K562 (cell line): ENCODE measurements at regions not wholly inside any gene's neighbourhood (a gene's known extent, or its start where the extent isn't known, plus 50 kb on each side); places are given as distances from the start of the nearest gene placed in this dataset.

Experiments
- ZNF76 ChIP-seq: fragments of 250-450 bp; sonication (Bioruptor Pico); IDR thresholded peaks from 2 replicates; pipeline ENCODE4 v1.4.0; 2020; ENCODE audit warnings: mild to moderate bottlenecking, moderate library complexity, borderline replicate concordance
- TF ChIP-seq, protein P1 (sequence below): sonication (generic); formaldehyde crosslinking; IDR thresholded peaks from 2 replicates; pipeline ENCODE4 v1.8.0; 2023; ENCODE audit warnings: missing genetic modification reagents, mild to moderate bottlenecking, borderline replicate concordance
- TF ChIP-seq, protein P2 (sequence below): fragments of 450-650 bp; IDR thresholded peaks from 2 replicates; pipeline ENCODE4 v1.7.1; 2018; ENCODE audit warnings: mild to moderate bottlenecking, low read depth; ENCODE audit not compliant: partially characterized antibody

DNA sequence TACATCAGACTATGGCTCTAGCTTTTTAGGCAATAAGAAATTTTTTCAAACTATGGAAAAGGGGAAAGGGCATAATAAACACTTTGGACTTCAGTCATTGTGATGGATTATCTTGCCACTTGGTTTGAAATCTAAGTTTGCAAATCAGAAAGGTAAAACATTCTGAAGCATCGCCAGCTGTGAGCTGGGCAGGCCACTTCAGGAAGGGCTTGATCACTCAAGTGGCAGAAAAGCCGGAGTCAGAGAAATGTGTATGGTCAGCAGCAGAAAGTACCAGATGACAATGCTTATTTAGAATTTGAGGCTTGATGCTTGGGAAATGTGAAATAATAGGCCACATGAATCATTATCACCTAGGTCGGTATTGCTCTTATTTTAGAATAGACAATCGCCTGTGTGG lies 79.7 kb downstream of the ZNF648 start (continued):
- TF ChIP-seq, protein P1, sequence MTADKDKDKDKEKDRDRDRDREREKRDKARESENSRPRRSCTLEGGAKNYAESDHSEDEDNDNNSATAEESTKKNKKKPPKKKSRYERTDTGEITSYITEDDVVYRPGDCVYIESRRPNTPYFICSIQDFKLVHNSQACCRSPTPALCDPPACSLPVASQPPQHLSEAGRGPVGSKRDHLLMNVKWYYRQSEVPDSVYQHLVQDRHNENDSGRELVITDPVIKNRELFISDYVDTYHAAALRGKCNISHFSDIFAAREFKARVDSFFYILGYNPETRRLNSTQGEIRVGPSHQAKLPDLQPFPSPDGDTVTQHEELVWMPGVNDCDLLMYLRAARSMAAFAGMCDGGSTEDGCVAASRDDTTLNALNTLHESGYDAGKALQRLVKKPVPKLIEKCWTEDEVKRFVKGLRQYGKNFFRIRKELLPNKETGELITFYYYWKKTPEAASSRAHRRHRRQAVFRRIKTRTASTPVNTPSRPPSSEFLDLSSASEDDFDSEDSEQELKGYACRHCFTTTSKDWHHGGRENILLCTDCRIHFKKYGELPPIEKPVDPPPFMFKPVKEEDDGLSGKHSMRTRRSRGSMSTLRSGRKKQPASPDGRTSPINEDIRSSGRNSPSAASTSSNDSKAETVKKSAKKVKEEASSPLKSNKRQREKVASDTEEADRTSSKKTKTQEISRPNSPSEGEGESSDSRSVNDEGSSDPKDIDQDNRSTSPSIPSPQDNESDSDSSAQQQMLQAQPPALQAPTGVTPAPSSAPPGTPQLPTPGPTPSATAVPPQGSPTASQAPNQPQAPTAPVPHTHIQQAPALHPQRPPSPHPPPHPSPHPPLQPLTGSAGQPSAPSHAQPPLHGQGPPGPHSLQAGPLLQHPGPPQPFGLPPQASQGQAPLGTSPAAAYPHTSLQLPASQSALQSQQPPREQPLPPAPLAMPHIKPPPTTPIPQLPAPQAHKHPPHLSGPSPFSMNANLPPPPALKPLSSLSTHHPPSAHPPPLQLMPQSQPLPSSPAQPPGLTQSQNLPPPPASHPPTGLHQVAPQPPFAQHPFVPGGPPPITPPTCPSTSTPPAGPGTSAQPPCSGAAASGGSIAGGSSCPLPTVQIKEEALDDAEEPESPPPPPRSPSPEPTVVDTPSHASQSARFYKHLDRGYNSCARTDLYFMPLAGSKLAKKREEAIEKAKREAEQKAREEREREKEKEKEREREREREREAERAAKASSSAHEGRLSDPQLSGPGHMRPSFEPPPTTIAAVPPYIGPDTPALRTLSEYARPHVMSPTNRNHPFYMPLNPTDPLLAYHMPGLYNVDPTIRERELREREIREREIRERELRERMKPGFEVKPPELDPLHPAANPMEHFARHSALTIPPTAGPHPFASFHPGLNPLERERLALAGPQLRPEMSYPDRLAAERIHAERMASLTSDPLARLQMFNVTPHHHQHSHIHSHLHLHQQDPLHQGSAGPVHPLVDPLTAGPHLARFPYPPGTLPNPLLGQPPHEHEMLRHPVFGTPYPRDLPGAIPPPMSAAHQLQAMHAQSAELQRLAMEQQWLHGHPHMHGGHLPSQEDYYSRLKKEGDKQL (CRISPR knock-in tag): no peak
- TF ChIP-seq, protein P2, sequence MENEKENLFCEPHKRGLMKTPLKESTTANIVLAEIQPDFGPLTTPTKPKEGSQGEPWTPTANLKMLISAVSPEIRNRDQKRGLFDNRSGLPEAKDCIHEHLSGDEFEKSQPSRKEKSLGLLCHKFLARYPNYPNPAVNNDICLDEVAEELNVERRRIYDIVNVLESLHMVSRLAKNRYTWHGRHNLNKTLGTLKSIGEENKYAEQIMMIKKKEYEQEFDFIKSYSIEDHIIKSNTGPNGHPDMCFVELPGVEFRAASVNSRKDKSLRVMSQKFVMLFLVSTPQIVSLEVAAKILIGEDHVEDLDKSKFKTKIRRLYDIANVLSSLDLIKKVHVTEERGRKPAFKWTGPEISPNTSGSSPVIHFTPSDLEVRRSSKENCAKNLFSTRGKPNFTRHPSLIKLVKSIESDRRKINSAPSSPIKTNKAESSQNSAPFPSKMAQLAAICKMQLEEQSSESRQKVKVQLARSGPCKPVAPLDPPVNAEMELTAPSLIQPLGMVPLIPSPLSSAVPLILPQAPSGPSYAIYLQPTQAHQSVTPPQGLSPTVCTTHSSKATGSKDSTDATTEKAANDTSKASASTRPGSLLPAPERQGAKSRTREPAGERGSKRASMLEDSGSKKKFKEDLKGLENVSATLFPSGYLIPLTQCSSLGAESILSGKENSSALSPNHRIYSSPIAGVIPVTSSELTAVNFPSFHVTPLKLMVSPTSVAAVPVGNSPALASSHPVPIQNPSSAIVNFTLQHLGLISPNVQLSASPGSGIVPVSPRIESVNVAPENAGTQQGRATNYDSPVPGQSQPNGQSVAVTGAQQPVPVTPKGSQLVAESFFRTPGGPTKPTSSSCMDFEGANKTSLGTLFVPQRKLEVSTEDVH: no peak
- TF ChIP-seq ZNF76 (CRISPR knock-in tag): no peak
